ENCODE measurements at regions not wholly inside any gene's neighbourhood (a gene's known extent, or its start where the extent isn't known, plus 50 kb on each side); places are given as distances from the start of the nearest gene placed in this dataset.

DNA sequence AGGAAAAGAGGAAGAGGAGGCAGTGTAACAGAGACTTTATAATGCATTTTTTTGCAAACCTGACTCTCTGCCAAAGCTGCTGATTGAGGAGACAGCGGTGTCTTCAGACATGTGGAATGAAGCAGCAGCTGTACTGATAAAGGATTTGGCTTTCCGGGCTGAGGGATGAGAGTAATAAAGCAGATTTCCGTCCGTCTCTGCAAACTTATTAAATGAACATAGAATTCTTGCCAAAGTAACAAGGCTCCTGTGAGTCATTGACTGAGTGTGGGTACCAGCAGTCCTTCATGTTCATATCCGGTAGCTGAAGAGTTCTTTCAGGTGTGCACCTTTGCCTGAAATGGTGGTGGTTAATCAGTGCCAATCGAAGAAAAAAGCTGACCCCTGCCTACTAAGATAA, 112.6 kb downstream of the LIG4 start:
- H3K27me3 ChIP-seq: no peaks in the 10 kb centered on the region
- intact Hi-C loops (cut with DNase I): no loop called here
- no peaks in the 10 kb centered on the region for H3K4me1 ChIP-seq
- DNase-seq: no peak
- H3K36me3 ChIP-seq: no peaks in the 10 kb centered on the region
- no peak overlapping the region for H3K4me3 ChIP-seq (replicated peaks in 1 of 3)
- no peaks in the 10 kb centered on the region for H3K9me3 ChIP-seq
- H3K27ac ChIP-seq: no peak overlapping the region
- whole genome bisulfite sequencing, 2 donors: 72 to 92% methylated on average over 6 of the region's 6 CpGs
- no peak for TF ChIP-seq POLR2A (IDR thresholded peaks at IDR 0.05)
- TF ChIP-seq, protein P1, sequence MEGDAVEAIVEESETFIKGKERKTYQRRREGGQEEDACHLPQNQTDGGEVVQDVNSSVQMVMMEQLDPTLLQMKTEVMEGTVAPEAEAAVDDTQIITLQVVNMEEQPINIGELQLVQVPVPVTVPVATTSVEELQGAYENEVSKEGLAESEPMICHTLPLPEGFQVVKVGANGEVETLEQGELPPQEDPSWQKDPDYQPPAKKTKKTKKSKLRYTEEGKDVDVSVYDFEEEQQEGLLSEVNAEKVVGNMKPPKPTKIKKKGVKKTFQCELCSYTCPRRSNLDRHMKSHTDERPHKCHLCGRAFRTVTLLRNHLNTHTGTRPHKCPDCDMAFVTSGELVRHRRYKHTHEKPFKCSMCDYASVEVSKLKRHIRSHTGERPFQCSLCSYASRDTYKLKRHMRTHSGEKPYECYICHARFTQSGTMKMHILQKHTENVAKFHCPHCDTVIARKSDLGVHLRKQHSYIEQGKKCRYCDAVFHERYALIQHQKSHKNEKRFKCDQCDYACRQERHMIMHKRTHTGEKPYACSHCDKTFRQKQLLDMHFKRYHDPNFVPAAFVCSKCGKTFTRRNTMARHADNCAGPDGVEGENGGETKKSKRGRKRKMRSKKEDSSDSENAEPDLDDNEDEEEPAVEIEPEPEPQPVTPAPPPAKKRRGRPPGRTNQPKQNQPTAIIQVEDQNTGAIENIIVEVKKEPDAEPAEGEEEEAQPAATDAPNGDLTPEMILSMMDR (IDR thresholded peaks at IDR 0.05): no peak

DNA sequence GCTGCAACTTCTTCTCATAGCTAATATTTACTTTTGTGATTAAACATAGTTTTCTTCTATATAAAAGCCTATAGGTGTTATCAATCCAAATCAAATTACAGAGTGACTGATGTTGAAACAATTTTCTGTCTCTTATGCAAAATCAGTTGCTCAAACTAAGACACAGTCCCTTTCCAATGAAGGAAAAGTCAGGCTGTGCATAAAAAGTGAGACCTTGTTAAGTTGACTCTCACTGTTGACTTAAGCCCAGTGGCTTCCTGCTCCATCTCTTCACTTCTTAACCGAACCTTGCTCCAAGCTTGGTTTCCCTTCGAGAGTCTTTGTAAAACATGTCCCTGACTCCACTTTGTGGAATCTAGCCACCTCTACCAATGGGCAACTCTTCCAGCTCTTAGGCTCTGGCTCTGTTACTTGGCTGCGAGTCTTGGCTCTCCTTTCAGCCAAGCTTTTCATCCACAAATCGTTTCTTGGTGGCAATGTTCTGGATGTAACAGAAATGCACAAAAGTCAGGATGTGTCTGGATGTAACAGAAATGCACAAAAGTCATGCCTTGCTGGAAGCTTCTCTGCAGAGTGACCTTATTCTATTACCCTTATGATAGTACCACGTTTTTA, 118.9 kb downstream of the LIG4 start:
- H3K27ac ChIP-seq: no peak overlapping the region
- no peaks in the 10 kb centered on the region for H3K4me1 ChIP-seq
- H3K36me3 ChIP-seq: no peaks in the 10 kb centered on the region
- TF ChIP-seq, protein P1 (IDR thresholded peaks at IDR 0.05): no peak
- TF ChIP-seq POLR2A (IDR thresholded peaks at IDR 0.05): no peak
- H3K9me3 ChIP-seq: no peaks in the 10 kb centered on the region
- no peak for DNase-seq
- intact Hi-C loops (cut with DNase I): no loop called here
- H3K27me3 ChIP-seq: no peaks in the 10 kb centered on the region
- 55 to 57% methylated on average over 5 of the region's 5 CpGs for WGBS, 2 donors
- H3K4me3 ChIP-seq (replicated peaks in 1 of 3): no peak overlapping the region

DNA sequence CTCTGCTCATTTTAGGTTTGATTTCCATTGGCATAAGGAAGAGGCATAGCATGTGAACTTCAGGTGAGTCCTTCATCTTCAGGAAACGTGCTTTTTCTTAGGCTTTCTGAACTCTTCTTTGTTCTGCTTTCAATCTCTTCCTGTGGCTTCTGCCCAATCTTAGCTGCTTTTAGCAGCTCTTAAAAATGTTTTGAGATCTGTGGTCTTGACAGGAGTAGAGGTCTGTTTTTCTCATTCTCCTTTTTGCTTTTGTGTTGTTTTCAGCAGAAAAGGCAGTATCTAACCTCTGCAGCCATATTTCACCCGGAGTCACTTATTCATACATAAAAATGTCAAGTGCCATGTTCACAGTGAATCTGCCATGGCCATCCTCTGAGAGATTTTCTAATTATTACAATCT, 120.3 kb downstream of the LIG4 start:
- 81 to 84% methylated on average over 2 of the region's 2 CpGs for WGBS, 2 donors
- no peak overlapping the region for H3K4me3 ChIP-seq (replicated peaks in 1 of 3)
- H3K4me1 ChIP-seq: no peaks in the 10 kb centered on the region
- H3K27ac ChIP-seq: no peak overlapping the region
- no peak for DNase-seq
- H3K36me3 ChIP-seq: no peaks in the 10 kb centered on the region
- no peaks in the 10 kb centered on the region for H3K9me3 ChIP-seq
- no peak for TF ChIP-seq POLR2A (IDR thresholded peaks at IDR 0.05)
- TF ChIP-seq, protein P1 (IDR thresholded peaks at IDR 0.05): no peak
- H3K27me3 ChIP-seq: no peaks in the 10 kb centered on the region
- intact Hi-C loops (cut with DNase I): no loop called here

- no peaks in the 10 kb centered on the region for H3K4me1 ChIP-seq
- no peak for DNase-seq
- no peaks in the 10 kb centered on the region for H3K9me3 ChIP-seq
- H3K36me3 ChIP-seq: no peaks in the 10 kb centered on the region
- H3K4me3 ChIP-seq (replicated peaks in 1 of 3): no peak overlapping the region
- no peak overlapping the region for H3K27ac ChIP-seq
- intact Hi-C loops (cut with DNase I): no loop called here
- 44 to 56% methylated on average over 1 of the region's 1 CpG for WGBS, 2 donors
- TF ChIP-seq, protein P1 (IDR thresholded peaks at IDR 0.05): no peak
- TF ChIP-seq POLR2A (IDR thresholded peaks at IDR 0.05): no peak
- no peaks in the 10 kb centered on the region for H3K27me3 ChIP-seq
These were observed 121.7 kb downstream of the LIG4 start for GRCh38 chr13:108093616-108094015.

DNA sequence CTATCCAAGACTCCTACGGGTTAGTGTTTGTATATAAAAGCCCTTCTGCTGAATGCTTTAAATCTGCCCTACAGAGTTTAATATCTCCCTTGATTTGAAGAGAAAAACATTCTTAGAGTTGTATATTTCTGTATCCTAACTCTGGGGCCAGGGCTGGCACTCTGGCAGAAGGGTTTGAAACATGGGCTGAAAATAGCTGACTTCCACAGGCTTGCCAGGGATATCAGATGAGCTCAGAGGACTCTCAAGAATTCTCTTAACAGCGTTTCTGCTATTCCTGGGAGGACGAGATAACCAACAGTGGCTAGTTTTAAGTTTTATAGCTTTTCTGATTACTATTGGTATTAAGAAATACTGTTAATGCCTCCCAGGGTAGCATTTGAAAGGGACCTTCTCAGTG, 127.5 kb downstream of the LIG4 start:
- TF ChIP-seq POLR2A (IDR thresholded peaks at IDR 0.05): no peak
- TF ChIP-seq, protein P1 (IDR thresholded peaks at IDR 0.05): no peak
- no peaks in the 10 kb centered on the region for H3K27me3 ChIP-seq
- no peaks in the 10 kb centered on the region for H3K36me3 ChIP-seq
- no peak for DNase-seq
- 67 to 72% methylated on average over 3 of the region's 3 CpGs for WGBS, 2 donors
- intact Hi-C loops (cut with DNase I): no loop called here
- no peaks in the 10 kb centered on the region for H3K9me3 ChIP-seq
- no peak overlapping the region for H3K27ac ChIP-seq
- no peak overlapping the region for H3K4me3 ChIP-seq (replicated peaks in 1 of 3)
- H3K4me1 ChIP-seq: no peaks in the 10 kb centered on the region

All from thyroid gland (tissue), 4 donors.